Urinary bladder (tissue), 3 donors: ENCODE measurements at regions not wholly inside any gene's neighbourhood (a gene's known extent, or its start where the extent isn't known, plus 50 kb on each side); places are given as distances from the start of the nearest gene placed in this dataset.
"Not testable (repeated sequence)": the region's sequence is repeated elsewhere in the genome, so short reads cannot be mapped to it uniquely, and the experiment has no call there.

Experiments
- DNase-seq: peaks from one replicate; pipeline ENCODE4 v3.0.0-alpha.2; 2015; ENCODE audit errors: extremely low spot score
- H3K27ac ChIP-seq: one replicate; pipeline ENCODE4 v1.5.1; 2013; ENCODE audit warnings: low read depth, mild to moderate bottlenecking, moderate library complexity
- H3K36me3 ChIP-seq: one replicate; pipeline ENCODE4 v1.6.1; 2013; ENCODE audit warnings: mild to moderate bottlenecking, moderate library complexity; ENCODE audit not compliant: insufficient read depth
- H3K4me1 ChIP-seq: one replicate; pipeline ENCODE4 v1.6.1; 2013; ENCODE audit warnings: mild to moderate bottlenecking, moderate library complexity; ENCODE audit not compliant: insufficient read depth
- H3K4me3 ChIP-seq: one replicate; pipeline ENCODE4 v1.5.1; 2013; ENCODE audit warnings: low read depth, low read length
- WGBS: extraction: QIAGEN DNeasy Blood & Tissue Kit; methylation state at CpG from one replicate; pipeline ENCODE4 v1.1.7; 2013; 5-methylcytosine and 5-hydroxymethylcytosine counted together
- donor health status: healthy with polysubstance abuse.
- donor health status: healthy.

GRCh38 chr10:125518397-125518796 lies 164.6 kb downstream of the TEX36 start:
- not testable (repeated sequence) for H3K36me3 ChIP-seq, H3K4me1 ChIP-seq, H3K27ac ChIP-seq, H3K4me3 ChIP-seq, DNase-seq
- WGBS = 97% methylated on average over 21 of the region's 27 CpGs

- 69% methylated on average over 8 of the region's 8 CpGs for WGBS
- Histone ChIP-seq H3K27ac (no peak overlapping the region), H3K4me1 (no peaks in the 10 kb centered on the region), H3K4me3 (no peak overlapping the region), H3K36me3 (no peaks in the 10 kb centered on the region)
- DNase-seq = no peak
Measured at GRCh38 chr10:125515571-125515970, 167.4 kb downstream of the TEX36 start.

GRCh38 chr10:125514206-125515162 lies 168.5 kb downstream of the TEX36 start:
- Histone ChIP-seq H3K27ac (no peak overlapping the region), H3K36me3 (no peaks in the 10 kb centered on the region), H3K4me3 (no peak overlapping the region), H3K4me1 (no peaks in the 10 kb centered on the region)
- 77% methylated on average over 17 of the region's 17 CpGs for WGBS
- DNase-seq = no peak

- Histone ChIP-seq H3K36me3 (no peaks in the 10 kb centered on the region), H3K27ac (no peak overlapping the region), H3K4me1 (no peaks in the 10 kb centered on the region), H3K4me3 (no peak overlapping the region)
- 85% methylated on average over 11 of the region's 11 CpGs for WGBS
- no peak for DNase-seq
Measured at GRCh38 chr10:125513429-125514182, 169.4 kb downstream of the TEX36 start.

GRCh38 chr10:125510998-125511397 lies 172.0 kb downstream of the TEX36 start:
- H3K4me1 ChIP-seq = no peaks in the 10 kb centered on the region
- H3K36me3 ChIP-seq = no peaks in the 10 kb centered on the region
- H3K4me3 ChIP-seq = no peak overlapping the region
- no peak overlapping the region for H3K27ac ChIP-seq
- WGBS = 87% methylated on average over 9 of the region's 9 CpGs
- no peak for DNase-seq

GRCh38 chr10:125505648-125506047 lies 177.3 kb downstream of the TEX36 start:
- Histone ChIP-seq H3K27ac (no peak overlapping the region), H3K4me3 (no peak overlapping the region), H3K4me1 (no peaks in the 10 kb centered on the region), H3K36me3 (no peaks in the 10 kb centered on the region)
- WGBS = 72% methylated on average over 3 of the region's 3 CpGs
- no peak for DNase-seq

- no peaks in the 10 kb centered on the region for H3K36me3 ChIP-seq
- 87% methylated on average over 8 of the region's 8 CpGs for WGBS
- H3K4me1 ChIP-seq = no peaks in the 10 kb centered on the region
- no peak overlapping the region for H3K27ac ChIP-seq
- H3K4me3 ChIP-seq = no peak overlapping the region
- no peak for DNase-seq
Measured at GRCh38 chr10:125502276-125502675, 180.7 kb downstream of the TEX36 start.

GRCh38 chr10:125495386-125495785 lies 187.6 kb downstream of the TEX36 start:
- H3K4me1 ChIP-seq = no peaks in the 10 kb centered on the region
- DNase-seq = no peak
- WGBS = 74% methylated on average over 4 of the region's 4 CpGs
- H3K27ac ChIP-seq = no peak overlapping the region
- H3K4me3 ChIP-seq = no peak overlapping the region
- no peaks in the 10 kb centered on the region for H3K36me3 ChIP-seq

- Histone ChIP-seq H3K27ac (no peak overlapping the region), H3K4me3 (no peak overlapping the region), H3K36me3 (no peaks in the 10 kb centered on the region), H3K4me1 (no peaks in the 10 kb centered on the region)
- 67% methylated on average over 10 of the region's 10 CpGs for WGBS
- no peak for DNase-seq
Measured at GRCh38 chr10:125494651-125495239, 188.2 kb downstream of the TEX36 start.

GRCh38 chr10:125491381-125491780 lies 191.6 kb downstream of the TEX36 start:
- DNase-seq = no peak
- Histone ChIP-seq H3K27ac (no peak overlapping the region), H3K36me3 (no peaks in the 10 kb centered on the region), H3K4me1 (no peaks in the 10 kb centered on the region), H3K4me3 (no peak overlapping the region)
- WGBS = 90% methylated on average over 2 of the region's 2 CpGs

GRCh38 chr10:125489731-125490130 lies 193.2 kb downstream of the TEX36 start:
- Histone ChIP-seq H3K27ac (no peak overlapping the region), H3K36me3 (no peaks in the 10 kb centered on the region), H3K4me3 (no peak overlapping the region), H3K4me1 (no peaks in the 10 kb centered on the region)
- DNase-seq = no peak
- WGBS = 64% methylated on average over 6 of the region's 6 CpGs

GRCh38 chr10:125485665-125486064 lies 197.3 kb downstream of the TEX36 start:
- DNase-seq = no peak
- WGBS = 76% methylated on average over 4 of the region's 4 CpGs
- no peak overlapping the region for H3K27ac ChIP-seq
- no peaks in the 10 kb centered on the region for H3K36me3 ChIP-seq
- no peak overlapping the region for H3K4me3 ChIP-seq
- no peaks in the 10 kb centered on the region for H3K4me1 ChIP-seq

GRCh38 chr10:125484035-125484732 lies 198.8 kb downstream of the TEX36 start:
- 92% methylated on average over 1 of the region's 1 CpG for WGBS
- H3K27ac ChIP-seq = no peak overlapping the region
- no peak overlapping the region for H3K4me3 ChIP-seq
- no peak for DNase-seq
- H3K4me1 ChIP-seq = no peaks in the 10 kb centered on the region
- H3K36me3 ChIP-seq = no peaks in the 10 kb centered on the region
